ENCODE measurements at regions not wholly inside any gene's neighbourhood (a gene's known extent, or its start where the extent isn't known, plus 50 kb on each side); places are given as distances from the start of the nearest gene placed in this dataset.
A peak's percentile ranks its signal among the peaks of the same experiment; 100 is the strongest.

- DNase-seq (ENCODE audit: low read depth in 2 of 2), result peak; percentile 39 to 42
Observed at GRCh38 chr10:83871187-83872081, 267.9 kb upstream of the GHITM start.

GRCh38 chr10:83880252-83880791, 259.0 kb upstream of the GHITM start:
- DNase-seq (ENCODE audit: low read depth in 2 of 2), result no peak

GRCh38 chr10:83881661-83882060, 257.6 kb upstream of the GHITM start:
- no peak for DNase-seq (ENCODE audit: low read depth in 2 of 2)

GRCh38 chr10:83886871-83887270, 252.4 kb upstream of the GHITM start:
- no peak for DNase-seq (ENCODE audit: low read depth in 2 of 2)

GRCh38 chr10:83892737-83893136, 246.6 kb upstream of the GHITM start:
- no peak for DNase-seq (ENCODE audit: low read depth in 2 of 2)

- no peak for DNase-seq (ENCODE audit: low read depth in 2 of 2)
Observed at GRCh38 chr10:83896219-83896618, 243.1 kb upstream of the GHITM start.

GRCh38 chr10:83897626-83898025, 241.7 kb upstream of the GHITM start:
- DNase-seq (ENCODE audit: low read depth in 2 of 2), result no peak

- DNase-seq (ENCODE audit: low read depth in 2 of 2), result no peak
Observed at GRCh38 chr10:83908506-83908905, 230.8 kb upstream of the GHITM start.

- no peak for DNase-seq (ENCODE audit: low read depth in 2 of 2)
Observed at GRCh38 chr10:83909001-83909400, 230.3 kb upstream of the GHITM start.

GRCh38 chr10:83915801-83916200, 223.5 kb upstream of the GHITM start:
- no peak for DNase-seq (ENCODE audit: low read depth in 2 of 2)

- DNase-seq (ENCODE audit: low read depth in 2 of 2), result no peak
Observed at GRCh38 chr10:83917537-83918506, 221.5 kb upstream of the GHITM start.

GRCh38 chr10:83919187-83919586, 220.1 kb upstream of the GHITM start:
- DNase-seq (ENCODE audit: low read depth in 2 of 2), result no peak

- DNase-seq (ENCODE audit: low read depth in 2 of 2), result no peak
Observed at GRCh38 chr10:83921984-83922860, 217.1 kb upstream of the GHITM start.

GRCh38 chr10:83925133-83925532, 214.2 kb upstream of the GHITM start:
- DNase-seq (ENCODE audit: low read depth in 2 of 2), result no peak

GRCh38 chr10:83926606-83927005, 212.7 kb upstream of the GHITM start:
- DNase-seq (ENCODE audit: low read depth in 2 of 2), result no peak

GRCh38 chr10:83927166-83927565, 212.1 kb upstream of the GHITM start:
- no peak for DNase-seq (ENCODE audit: low read depth in 2 of 2)

- DNase-seq (ENCODE audit: low read depth in 2 of 2), result no peak
Observed at GRCh38 chr10:83929399-83929798, 209.9 kb upstream of the GHITM start.

GRCh38 chr10:83931669-83932068, 207.6 kb upstream of the GHITM start:
- DNase-seq (ENCODE audit: low read depth in 2 of 2), result no peak

- DNase-seq (ENCODE audit: low read depth in 2 of 2), result no peak
Observed at GRCh38 chr10:83932245-83932644, 207.1 kb upstream of the GHITM start.

- DNase-seq (ENCODE audit: low read depth in 2 of 2), result no peak
Observed at GRCh38 chr10:83934062-83934461, 205.2 kb upstream of the GHITM start.

- DNase-seq (ENCODE audit: low read depth in 2 of 2), result no peak
Observed at GRCh38 chr10:83934641-83935338, 204.5 kb upstream of the GHITM start.
